ENCODE measurements at regions not wholly inside any gene's neighbourhood (a gene's known extent, or its start where the extent isn't known, plus 50 kb on each side); places are given as distances from the start of the nearest gene placed in this dataset.

GRCh38 chr15:97490429-97490828 is 470.1 kb upstream of the ARRDC4 start:
- 75 to 81% (median 79%) methylated on average over 4 of the region's 4 CpGs for WGBS, 4 donors
- no peak overlapping the region for H3K27ac ChIP-seq
- TF ChIP-seq POLR2A (IDR thresholded peaks at IDR 0.05), result no peak
- TF ChIP-seq, protein P1, sequence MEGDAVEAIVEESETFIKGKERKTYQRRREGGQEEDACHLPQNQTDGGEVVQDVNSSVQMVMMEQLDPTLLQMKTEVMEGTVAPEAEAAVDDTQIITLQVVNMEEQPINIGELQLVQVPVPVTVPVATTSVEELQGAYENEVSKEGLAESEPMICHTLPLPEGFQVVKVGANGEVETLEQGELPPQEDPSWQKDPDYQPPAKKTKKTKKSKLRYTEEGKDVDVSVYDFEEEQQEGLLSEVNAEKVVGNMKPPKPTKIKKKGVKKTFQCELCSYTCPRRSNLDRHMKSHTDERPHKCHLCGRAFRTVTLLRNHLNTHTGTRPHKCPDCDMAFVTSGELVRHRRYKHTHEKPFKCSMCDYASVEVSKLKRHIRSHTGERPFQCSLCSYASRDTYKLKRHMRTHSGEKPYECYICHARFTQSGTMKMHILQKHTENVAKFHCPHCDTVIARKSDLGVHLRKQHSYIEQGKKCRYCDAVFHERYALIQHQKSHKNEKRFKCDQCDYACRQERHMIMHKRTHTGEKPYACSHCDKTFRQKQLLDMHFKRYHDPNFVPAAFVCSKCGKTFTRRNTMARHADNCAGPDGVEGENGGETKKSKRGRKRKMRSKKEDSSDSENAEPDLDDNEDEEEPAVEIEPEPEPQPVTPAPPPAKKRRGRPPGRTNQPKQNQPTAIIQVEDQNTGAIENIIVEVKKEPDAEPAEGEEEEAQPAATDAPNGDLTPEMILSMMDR (IDR thresholded peaks at IDR 0.05), result no peak

DNA sequence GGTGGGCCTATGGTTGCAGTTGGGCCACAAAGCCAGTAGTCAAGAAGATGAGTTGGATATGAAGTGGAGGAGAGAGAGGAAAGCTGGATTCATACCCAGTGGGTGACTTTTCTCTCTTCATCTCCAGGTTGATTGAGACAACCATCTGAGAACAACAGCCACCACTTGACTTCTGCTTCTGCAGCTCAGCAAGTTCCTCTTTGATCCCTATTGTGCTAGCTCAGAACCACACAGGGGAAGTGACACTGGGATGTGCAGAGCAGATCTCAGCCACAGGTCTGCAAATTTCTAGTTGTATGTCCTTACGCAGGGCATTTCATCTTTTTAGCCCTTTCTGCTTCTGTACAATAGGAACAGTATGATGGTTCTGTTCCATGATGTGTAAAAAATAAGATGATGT is 459.2 kb upstream of the ARRDC4 start:
- no peak for ATAC-seq
- no peaks in the 10 kb centered on the region for H3K27me3 ChIP-seq
- WGBS, 4 donors, result 87 to 97% (median 94%) methylated on average over 1 of the region's 1 CpG
- intact Hi-C loops (cut with DNase I), result no loop called here
- peaks cover 0 to 7% (median 0%) of the 10 kb centered on the region in 12 donors for H3K4me1 ChIP-seq
- no peak overlapping the region for H3K27ac ChIP-seq
- no peaks in the 10 kb centered on the region for H3K9me3 ChIP-seq
- H3K36me3 ChIP-seq, result no peaks in the 10 kb centered on the region
- TF ChIP-seq, protein P1 (IDR thresholded peaks at IDR 0.05), result no peak
- no peak for TF ChIP-seq POLR2A (IDR thresholded peaks at IDR 0.05)
- no peak overlapping the region for H3K4me3 ChIP-seq
- no peak for DNase-seq

More at GRCh38 chr15:97490429-97490828, 470.1 kb upstream of the ARRDC4 start:
- no peaks in the 10 kb centered on the region for H3K36me3 ChIP-seq
- ATAC-seq (no peak), DNase-seq (no peak)
- H3K4me1 ChIP-seq, result no peaks in the 10 kb centered on the region
- no peaks in the 10 kb centered on the region for H3K27me3 ChIP-seq
- no peak overlapping the region for H3K4me3 ChIP-seq
- intact Hi-C loops (cut with DNase I), result no loop called here
- H3K9me3 ChIP-seq, result no peaks in the 10 kb centered on the region

DNA sequence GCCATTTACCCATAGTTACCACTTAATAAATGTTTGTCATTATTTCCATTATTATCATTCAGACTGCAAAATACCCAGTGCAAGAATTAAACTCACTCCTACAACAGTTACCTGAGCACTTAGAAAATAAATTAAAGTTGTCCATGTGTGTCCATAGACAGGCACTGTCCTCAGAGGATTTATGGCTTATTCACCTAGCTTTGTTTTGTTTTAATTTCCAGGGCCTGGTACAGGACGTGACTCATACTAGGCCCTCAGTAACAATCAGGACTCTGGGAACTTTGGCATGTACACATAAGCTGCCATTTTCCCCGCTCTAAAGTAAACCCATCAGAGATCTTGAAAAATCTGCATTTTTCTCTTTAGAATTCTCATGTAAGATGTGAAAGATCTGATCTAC is 458.5 kb upstream of the ARRDC4 start:
- H3K4me1 ChIP-seq, result peaks cover 0 to 7% (median 0%) of the 10 kb centered on the region in 12 donors
- DNase-seq (no peak), ATAC-seq (no peak)
- 64 to 74% (median 68%) methylated on average over 2 of the region's 2 CpGs for WGBS, 4 donors
- H3K36me3 ChIP-seq, result no peaks in the 10 kb centered on the region
- TF ChIP-seq POLR2A (IDR thresholded peaks at IDR 0.05), result no peak
- TF ChIP-seq, protein P1 (IDR thresholded peaks at IDR 0.05), result no peak
- intact Hi-C loops (cut with DNase I), result no loop called here
- no peak overlapping the region for H3K27ac ChIP-seq
- no peaks in the 10 kb centered on the region for H3K27me3 ChIP-seq
- no peak overlapping the region for H3K4me3 ChIP-seq
- H3K9me3 ChIP-seq, result no peaks in the 10 kb centered on the region

DNA sequence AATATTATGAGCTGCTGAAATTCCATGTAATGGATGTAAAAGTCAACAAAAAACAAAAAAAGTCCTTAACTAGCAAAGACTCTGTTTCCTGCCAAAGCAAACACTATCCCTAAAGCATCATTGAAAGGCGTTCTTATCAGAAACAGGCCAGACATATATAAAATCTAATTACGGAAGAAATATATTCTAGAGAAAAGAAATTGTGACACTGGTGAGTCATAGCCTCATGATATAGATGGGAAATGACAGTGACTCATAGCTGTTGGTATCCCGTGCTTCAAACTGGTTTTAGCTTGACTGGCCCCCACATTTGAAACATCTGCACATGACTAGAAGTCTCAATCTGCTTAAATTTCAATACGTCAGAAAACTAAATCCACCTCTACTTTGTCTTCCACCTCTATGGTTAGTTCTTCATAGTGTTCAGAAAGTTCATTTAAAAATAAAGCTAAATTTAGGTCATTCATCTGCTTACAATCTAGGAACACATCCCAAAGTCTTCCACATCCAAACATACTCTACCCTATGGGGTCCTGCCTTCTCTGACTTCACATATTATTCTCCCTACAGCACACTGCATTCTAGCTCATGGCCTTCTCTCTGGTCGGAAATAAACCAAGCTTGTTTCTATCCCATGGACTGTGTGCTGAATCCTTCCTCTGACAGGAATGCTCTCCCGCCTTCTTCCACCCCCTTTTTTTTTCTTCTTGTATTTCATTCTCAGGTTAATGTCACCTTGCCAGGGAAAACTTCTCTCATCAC is 456.3 kb upstream of the ARRDC4 start:
- Histone ChIP-seq H3K36me3 (no peaks in the 10 kb centered on the region), H3K27me3 (no peaks in the 10 kb centered on the region), H3K4me3 (no peak overlapping the region), H3K27ac (no peak overlapping the region), H3K9me3 (no peaks in the 10 kb centered on the region), H3K4me1 (peaks cover 0 to 7% (median 0%) of the 10 kb centered on the region in 12 donors)
- intact Hi-C loops (cut with DNase I), result no loop called here
- ATAC-seq (no peak), DNase-seq (no peak)
- 39 to 64% (median 41%) methylated on average over 6 of the region's 6 CpGs for WGBS, 4 donors
- no peak for TF ChIP-seq POLR2A (IDR thresholded peaks at IDR 0.05)
- TF ChIP-seq, protein P1 (IDR thresholded peaks at IDR 0.05), result no peak

Measured in heart left ventricle (tissue), 16 donors.